ENCODE measurements at regions not wholly inside any gene's neighbourhood (a gene's known extent, or its start where the extent isn't known, plus 50 kb on each side); places are given as distances from the start of the nearest gene placed in this dataset.
"Not testable (repeated sequence)": the region's sequence is repeated elsewhere in the genome, so short reads cannot be mapped to it uniquely, and the experiment has no call there.

- no peak for DNase-seq
Measured at GRCh38 chr13:50130123-50130946, 115.1 kb downstream of the KCNRG start.

GRCh38 chr13:50131920-50132903 is 117.0 kb downstream of the KCNRG start:
- DNase-seq: no peak

GRCh38 chr13:50132904-50133357 is 117.7 kb downstream of the KCNRG start:
- DNase-seq: no peak

- DNase-seq: no peak
Measured at GRCh38 chr13:50133358-50133953, 118.2 kb downstream of the KCNRG start.

GRCh38 chr13:50136226-50136625 is 121.0 kb downstream of the KCNRG start:
- DNase-seq: no peak

- no peak for DNase-seq
Measured at GRCh38 chr13:50136678-50137077, 121.4 kb downstream of the KCNRG start.

- DNase-seq: not testable (repeated sequence)
Measured at GRCh38 chr13:50139435-50139934, 124.2 kb downstream of the KCNRG start.

- DNase-seq: no peak
Measured at GRCh38 chr13:50140153-50140552, 124.9 kb downstream of the KCNRG start.

- DNase-seq: no peak
Measured at GRCh38 chr13:50140581-50141374, 125.5 kb downstream of the KCNRG start.

- DNase-seq: no peak
Measured at GRCh38 chr13:50141375-50141975, 126.2 kb downstream of the KCNRG start.

- DNase-seq: no peak
Measured at GRCh38 chr13:50144246-50145160, 129.3 kb downstream of the KCNRG start.

GRCh38 chr13:50149214-50149613 is 134.0 kb downstream of the KCNRG start:
- no peak for DNase-seq

GRCh38 chr13:50149932-50150331 is 134.7 kb downstream of the KCNRG start:
- DNase-seq: no peak

- no peak for DNase-seq
Measured at GRCh38 chr13:50152224-50152623, 137.0 kb downstream of the KCNRG start.

GRCh38 chr13:50152655-50153309 is 137.5 kb downstream of the KCNRG start:
- no peak for DNase-seq

GRCh38 chr13:50153401-50153800 is 138.2 kb downstream of the KCNRG start:
- no peak for DNase-seq

GRCh38 chr13:50153876-50154275 is 138.6 kb downstream of the KCNRG start:
- no peak for DNase-seq

- no peak for DNase-seq
Measured at GRCh38 chr13:50154697-50155096, 139.5 kb downstream of the KCNRG start.

GRCh38 chr13:50156140-50156539 is 140.9 kb downstream of the KCNRG start:
- DNase-seq: no peak

GRCh38 chr13:50156561-50157127 is 141.4 kb downstream of the KCNRG start:
- DNase-seq: no peak

Data from cerebellar nuclear complex (tissue), 1 donor.